ENCODE measurements at regions not wholly inside any gene's neighbourhood (a gene's known extent, or its start where the extent isn't known, plus 50 kb on each side); places are given as distances from the start of the nearest gene placed in this dataset.

DNA sequence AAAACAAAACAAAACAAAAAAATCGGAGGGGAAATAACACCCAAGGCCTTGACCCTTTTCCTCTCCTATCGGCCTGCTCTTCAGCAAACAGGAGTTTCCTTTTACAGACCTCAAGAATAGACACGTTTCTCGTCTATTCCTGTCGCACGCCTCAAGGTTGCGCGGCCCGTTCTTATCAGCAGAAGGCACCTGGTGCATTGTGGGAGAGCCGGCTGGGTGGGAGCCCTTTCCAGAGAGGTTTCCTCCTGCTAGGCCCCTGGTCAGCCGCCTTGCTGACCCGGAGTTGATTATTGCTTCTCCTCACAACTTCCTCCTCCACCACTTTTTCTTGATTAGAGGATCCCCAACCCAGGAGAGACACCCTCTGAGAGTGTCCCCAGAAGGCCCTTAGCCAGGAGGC, 497.3 kb downstream of the MIAT start:
- Histone ChIP-seq H3K4me3 (ENCODE audit: low read depth in 1 of 3, low read length in 3 of 3) (no peak overlapping the region), H3K27ac (ENCODE audit: low read depth in 1 of 3, low read length in 2 of 3) (no peak overlapping the region), H3K9me3 (ENCODE audit: control insufficient read depth in 2 of 2, insufficient read depth in 1 of 2, low read depth in 1 of 2, low read length in 1 of 2) (no peaks in the 10 kb centered on the region), H3K36me3 (ENCODE audit: control insufficient read depth in 3 of 3, insufficient read depth in 2 of 3, low read depth in 1 of 3, low read length in 3 of 3) (no peaks in the 10 kb centered on the region), H3K27me3 (ENCODE audit: control insufficient read depth in 3 of 3, insufficient read depth in 3 of 3, low read length in 3 of 3) (peaks cover 0 to 5% (median 0%) of the 10 kb centered on the region in 3 donors), H3K4me1 (ENCODE audit: control insufficient read depth in 3 of 3, insufficient read depth in 2 of 3, low read depth in 1 of 3, low read length in 2 of 3) (peaks cover 0 to 6% (median 0%) of the 10 kb centered on the region in 3 donors)
- FAIRE-seq (no peak), DNase-seq (peak in 1 of 2 donors; percentile 62)
- WGBS, 3 donors = 24 to 41% (median 27%) methylated on average over 12 of the region's 12 CpGs

DNA sequence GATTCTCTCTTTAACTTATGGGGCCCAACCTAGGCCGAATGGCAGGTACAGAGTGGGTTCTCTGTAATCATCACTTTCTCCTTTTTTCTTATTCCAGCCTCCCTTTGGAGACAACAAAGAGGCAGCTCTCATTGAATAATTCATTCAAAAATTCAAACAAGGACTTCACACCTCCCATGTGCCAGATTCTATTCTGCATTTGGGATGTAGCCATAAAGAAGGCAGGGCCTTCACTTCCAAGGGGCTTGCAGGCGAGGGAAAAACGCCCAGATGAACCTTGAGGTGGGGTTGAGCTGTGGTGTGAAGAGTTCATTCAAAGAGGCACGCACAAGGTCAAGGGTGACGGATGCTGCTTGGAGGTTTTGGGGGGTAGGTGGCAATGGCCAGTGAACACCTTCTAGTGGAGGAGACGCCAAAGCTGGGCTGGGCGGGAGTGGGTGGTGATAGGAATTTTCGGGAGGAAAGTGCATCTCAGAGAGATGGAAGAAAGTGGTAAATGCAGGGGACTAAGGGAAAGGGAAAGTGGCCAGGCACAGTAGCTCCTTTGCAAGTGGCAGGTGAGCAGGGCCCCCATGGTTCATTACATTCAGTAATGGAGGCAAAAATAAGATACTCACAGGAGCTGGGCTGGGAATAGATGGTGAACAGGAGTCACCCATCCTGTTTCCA, 499.6 kb downstream of the MIAT start:
- FAIRE-seq (no peak), DNase-seq (no peak)
- WGBS, 3 donors = 85 to 89% (median 88%) methylated on average over 8 of the region's 8 CpGs
- H3K9me3 ChIP-seq (ENCODE audit: control insufficient read depth in 2 of 2, insufficient read depth in 1 of 2, low read depth in 1 of 2, low read length in 1 of 2) = no peaks in the 10 kb centered on the region
- no peak overlapping the region for H3K27ac ChIP-seq (ENCODE audit: low read depth in 1 of 3, low read length in 2 of 3)
- no peaks in the 10 kb centered on the region for H3K36me3 ChIP-seq (ENCODE audit: control insufficient read depth in 3 of 3, insufficient read depth in 2 of 3, low read depth in 1 of 3, low read length in 3 of 3)
- H3K4me3 ChIP-seq (ENCODE audit: low read depth in 1 of 3, low read length in 3 of 3) = no peak overlapping the region
- H3K27me3 ChIP-seq (ENCODE audit: control insufficient read depth in 3 of 3, insufficient read depth in 3 of 3, low read length in 3 of 3) = peaks cover 0 to 2% (median 0%) of the 10 kb centered on the region in 3 donors
- H3K4me1 ChIP-seq (ENCODE audit: control insufficient read depth in 3 of 3, insufficient read depth in 2 of 3, low read depth in 1 of 3, low read length in 2 of 3) = no peaks in the 10 kb centered on the region

DNA sequence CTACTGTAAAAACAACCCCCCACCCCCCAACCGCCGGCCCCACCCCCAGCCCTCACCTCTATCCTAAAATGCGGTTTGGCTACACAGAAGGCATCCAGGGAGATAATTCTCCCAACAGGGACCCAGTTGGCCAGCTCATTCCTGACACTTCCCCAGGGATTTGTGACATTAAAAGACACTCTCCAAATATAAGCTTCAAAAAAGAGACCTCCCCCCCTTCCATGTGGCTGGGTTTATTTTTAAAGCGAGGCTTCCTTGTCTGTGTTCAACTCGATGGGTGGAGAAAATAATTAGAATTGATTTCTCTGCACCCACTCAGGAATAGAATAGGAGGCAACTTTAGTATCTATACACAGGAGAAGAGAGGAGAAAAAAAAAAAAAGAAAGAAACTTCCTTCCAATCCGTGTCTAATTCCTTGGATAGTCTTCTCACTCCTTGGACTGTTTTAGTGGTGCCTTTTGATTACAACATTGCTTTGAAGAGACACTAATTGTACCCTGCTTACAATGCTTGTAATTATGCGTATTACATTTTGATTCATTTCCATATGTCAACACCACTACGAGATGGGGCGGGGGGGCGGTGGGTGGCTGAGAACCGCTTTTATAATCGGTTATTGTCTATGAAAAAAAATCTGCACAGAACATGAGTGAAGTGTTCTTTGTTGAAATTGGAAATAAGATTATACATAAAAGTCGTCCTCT, 500.4 kb downstream of the MIAT start:
- Histone ChIP-seq H3K36me3 (ENCODE audit: control insufficient read depth in 3 of 3, insufficient read depth in 2 of 3, low read depth in 1 of 3, low read length in 3 of 3) (no peaks in the 10 kb centered on the region), H3K9me3 (ENCODE audit: control insufficient read depth in 2 of 2, insufficient read depth in 1 of 2, low read depth in 1 of 2, low read length in 1 of 2) (no peaks in the 10 kb centered on the region), H3K4me3 (ENCODE audit: low read depth in 1 of 3, low read length in 3 of 3) (no peak overlapping the region), H3K27ac (ENCODE audit: low read depth in 1 of 3, low read length in 2 of 3) (no peak overlapping the region), H3K27me3 (ENCODE audit: control insufficient read depth in 3 of 3, insufficient read depth in 3 of 3, low read length in 3 of 3) (peaks cover 0 to 2% (median 0%) of the 10 kb centered on the region in 3 donors), H3K4me1 (ENCODE audit: control insufficient read depth in 3 of 3, insufficient read depth in 2 of 3, low read depth in 1 of 3, low read length in 2 of 3) (no peaks in the 10 kb centered on the region)
- 71 to 77% (median 76%) methylated on average over 13 of the region's 13 CpGs for WGBS, 3 donors
- FAIRE-seq = no peak
- DNase-seq = no peak

DNA sequence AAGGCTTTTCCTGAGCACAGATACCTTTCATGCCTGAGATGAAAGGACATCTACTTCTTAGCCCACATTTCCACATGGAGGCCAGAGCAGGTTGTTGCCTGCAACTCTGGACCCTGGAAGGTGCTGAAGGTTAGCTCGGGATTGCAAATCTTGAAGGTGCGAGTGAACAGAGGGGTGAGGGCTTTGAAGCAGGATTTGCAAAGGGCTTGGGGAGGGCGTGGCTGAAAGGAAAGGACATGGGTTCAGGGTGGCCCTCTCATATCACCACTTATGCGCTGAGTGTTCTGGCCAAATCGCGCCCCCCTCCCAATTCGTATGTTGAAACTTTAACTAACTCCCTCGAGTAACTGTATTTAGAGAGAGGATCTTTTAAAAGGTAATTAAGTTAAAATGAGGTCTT, 501.6 kb downstream of the MIAT start:
- 73 to 83% (median 81%) methylated on average over 8 of the region's 8 CpGs for WGBS, 3 donors
- DNase-seq = no peak
- FAIRE-seq = no peak

DNA sequence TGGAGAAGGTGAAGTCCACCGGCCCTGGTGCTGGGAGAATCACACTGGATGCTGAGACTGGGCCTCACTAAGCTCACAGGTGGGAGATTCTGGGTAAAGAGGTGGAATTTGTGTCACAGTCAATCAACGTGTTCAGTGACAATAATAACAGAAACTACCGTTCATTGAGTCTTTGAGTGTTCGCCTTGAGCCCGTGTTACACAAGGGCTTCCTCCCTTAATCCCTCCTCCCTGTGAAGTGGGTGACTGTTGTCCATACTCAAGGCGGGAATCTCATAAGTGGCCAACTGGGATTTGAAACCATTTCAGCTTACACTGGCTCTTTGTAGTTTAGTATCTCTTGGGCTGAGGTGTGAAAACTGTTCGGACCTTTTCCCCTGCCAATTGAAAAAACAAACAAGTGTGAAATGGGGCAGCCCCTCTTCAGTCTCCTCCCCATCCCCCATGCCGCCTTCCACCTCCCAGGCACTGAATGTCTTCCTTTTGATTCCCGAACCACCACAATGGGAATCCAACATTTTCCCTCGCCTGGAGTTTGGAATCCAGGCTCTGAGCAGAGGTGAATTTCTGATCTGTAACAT, 502.4 kb downstream of the MIAT start:
- H3K4me1 ChIP-seq (ENCODE audit: control insufficient read depth in 3 of 3, insufficient read depth in 2 of 3, low read depth in 1 of 3, low read length in 2 of 3) = no peaks in the 10 kb centered on the region
- H3K4me3 ChIP-seq (ENCODE audit: low read depth in 1 of 3, low read length in 3 of 3) = no peak overlapping the region
- H3K36me3 ChIP-seq (ENCODE audit: control insufficient read depth in 3 of 3, insufficient read depth in 2 of 3, low read depth in 1 of 3, low read length in 3 of 3) = no peaks in the 10 kb centered on the region
- no peaks in the 10 kb centered on the region for H3K9me3 ChIP-seq (ENCODE audit: control insufficient read depth in 2 of 2, insufficient read depth in 1 of 2, low read depth in 1 of 2, low read length in 1 of 2)
- peaks cover 0 to 2% (median 0%) of the 10 kb centered on the region in 3 donors for H3K27me3 ChIP-seq (ENCODE audit: control insufficient read depth in 3 of 3, insufficient read depth in 3 of 3, low read length in 3 of 3)
- H3K27ac ChIP-seq (ENCODE audit: low read depth in 1 of 3, low read length in 2 of 3) = no peak overlapping the region
- 86 to 88% (median 86%) methylated on average over 10 of the region's 10 CpGs for WGBS, 3 donors
- DNase-seq = no peak
- no peak for FAIRE-seq

More for the DNA sequence above, 501.6 kb downstream of the MIAT start:
- no peak overlapping the region for H3K4me3 ChIP-seq (ENCODE audit: low read depth in 1 of 3, low read length in 3 of 3)
- H3K27me3 ChIP-seq (ENCODE audit: control insufficient read depth in 3 of 3, insufficient read depth in 3 of 3, low read length in 3 of 3) = peaks cover 0 to 2% (median 0%) of the 10 kb centered on the region in 3 donors
- no peaks in the 10 kb centered on the region for H3K36me3 ChIP-seq (ENCODE audit: control insufficient read depth in 3 of 3, insufficient read depth in 2 of 3, low read depth in 1 of 3, low read length in 3 of 3)
- no peak overlapping the region for H3K27ac ChIP-seq (ENCODE audit: low read depth in 1 of 3, low read length in 2 of 3)
- H3K4me1 ChIP-seq (ENCODE audit: control insufficient read depth in 3 of 3, insufficient read depth in 2 of 3, low read depth in 1 of 3, low read length in 2 of 3) = no peaks in the 10 kb centered on the region
- no peaks in the 10 kb centered on the region for H3K9me3 ChIP-seq (ENCODE audit: control insufficient read depth in 2 of 2, insufficient read depth in 1 of 2, low read depth in 1 of 2, low read length in 1 of 2)

DNA sequence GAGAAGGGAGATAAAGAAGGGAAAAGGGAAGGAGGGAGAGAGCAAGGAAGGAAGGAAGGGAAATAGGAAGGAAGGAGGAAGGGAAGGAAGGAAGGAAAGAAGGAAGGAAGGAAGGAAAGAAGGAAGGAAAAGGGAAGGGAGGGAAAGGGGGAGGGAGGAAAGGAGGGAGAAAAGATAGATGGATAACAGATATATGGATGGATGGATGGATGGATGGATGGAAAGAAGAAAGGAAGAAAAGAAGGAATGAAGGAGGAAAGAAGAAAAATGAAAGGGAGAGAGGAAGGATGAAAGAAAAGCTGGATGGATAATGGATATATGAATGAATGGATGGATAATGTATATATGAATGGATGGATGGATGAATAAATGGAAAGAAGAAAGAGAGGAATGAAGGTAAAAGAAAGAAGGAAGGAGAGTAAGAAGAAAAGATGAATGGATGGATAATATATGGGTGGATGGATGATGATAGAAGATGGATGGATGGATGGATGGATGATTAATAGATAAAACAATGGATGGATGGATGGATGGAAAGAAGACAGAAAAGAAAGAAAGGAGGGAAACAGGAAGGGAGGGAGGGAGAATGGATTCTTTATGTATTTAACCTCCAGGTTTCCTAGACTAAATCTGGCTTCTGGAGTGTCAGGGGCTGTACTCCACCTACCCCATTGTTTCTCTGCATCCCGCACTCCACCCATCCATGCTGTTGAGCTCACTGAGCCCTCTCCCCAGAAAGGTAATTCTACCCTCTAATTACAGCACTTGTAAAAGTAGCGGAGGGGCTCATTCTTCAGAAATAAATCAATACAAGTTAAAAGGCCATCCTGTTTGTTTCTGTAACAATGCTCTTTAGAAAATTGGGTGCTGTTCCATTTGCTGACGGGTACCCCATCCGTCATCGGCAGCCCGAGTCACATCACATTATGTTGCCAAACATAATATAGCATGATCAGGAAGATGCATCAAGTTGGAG, 506.1 kb downstream of the MIAT start:
- Histone ChIP-seq H3K36me3 (ENCODE audit: control insufficient read depth in 3 of 3, insufficient read depth in 2 of 3, low read depth in 1 of 3, low read length in 3 of 3) (no peaks in the 10 kb centered on the region), H3K4me1 (ENCODE audit: control insufficient read depth in 3 of 3, insufficient read depth in 2 of 3, low read depth in 1 of 3, low read length in 2 of 3) (no peaks in the 10 kb centered on the region), H3K9me3 (ENCODE audit: control insufficient read depth in 2 of 2, insufficient read depth in 1 of 2, low read depth in 1 of 2, low read length in 1 of 2) (no peaks in the 10 kb centered on the region), H3K27me3 (ENCODE audit: control insufficient read depth in 3 of 3, insufficient read depth in 3 of 3, low read length in 3 of 3) (no peaks in the 10 kb centered on the region), H3K27ac (ENCODE audit: low read depth in 1 of 3, low read length in 2 of 3) (no peak overlapping the region), H3K4me3 (ENCODE audit: low read depth in 1 of 3, low read length in 3 of 3) (no peak overlapping the region)
- DNase-seq (no peak), FAIRE-seq (no peak)
- WGBS, 3 donors = 76 to 79% (median 77%) methylated on average over 6 of the region's 6 CpGs

DNA sequence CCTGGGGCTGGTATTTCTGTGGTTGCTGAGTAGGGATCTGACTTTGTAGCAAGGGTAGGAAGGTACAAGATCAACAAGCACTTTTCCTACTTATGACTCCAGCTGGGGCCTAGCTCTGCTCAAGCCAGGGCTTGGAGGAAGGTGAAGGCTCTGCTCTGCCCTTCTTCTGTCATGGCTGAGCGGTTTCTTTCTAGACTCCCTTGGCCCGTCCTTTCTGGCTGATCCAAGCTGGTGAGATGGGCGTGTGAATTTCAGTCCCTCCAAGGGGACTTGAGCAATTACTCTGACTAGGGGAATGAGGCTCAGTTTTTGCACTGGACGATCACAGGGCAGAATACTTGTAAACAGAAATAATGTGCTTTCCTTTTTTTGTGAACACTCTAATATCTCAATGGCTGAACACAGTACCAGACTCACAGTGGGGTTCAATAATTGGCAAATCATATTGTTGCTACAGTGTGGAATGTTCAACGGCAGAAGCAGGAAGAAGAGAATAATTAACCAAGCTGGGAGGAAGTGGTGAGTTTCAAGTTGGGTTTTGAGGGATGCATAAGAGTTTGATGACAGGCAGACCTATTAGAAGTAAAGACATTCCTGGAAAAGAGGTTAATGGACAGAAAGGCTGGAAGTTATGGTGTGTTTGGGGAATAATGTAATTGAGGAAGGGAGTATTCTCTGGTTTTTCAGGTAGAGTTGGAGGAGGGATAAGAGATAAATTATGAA, 507.6 kb downstream of the MIAT start:
- 73 to 81% (median 75%) methylated on average over 5 of the region's 5 CpGs for WGBS, 3 donors
- no peak overlapping the region for H3K4me3 ChIP-seq (ENCODE audit: low read depth in 1 of 3, low read length in 3 of 3)
- H3K9me3 ChIP-seq (ENCODE audit: control insufficient read depth in 2 of 2, insufficient read depth in 1 of 2, low read depth in 1 of 2, low read length in 1 of 2) = no peaks in the 10 kb centered on the region
- no peaks in the 10 kb centered on the region for H3K36me3 ChIP-seq (ENCODE audit: control insufficient read depth in 3 of 3, insufficient read depth in 2 of 3, low read depth in 1 of 3, low read length in 3 of 3)
- H3K27me3 ChIP-seq (ENCODE audit: control insufficient read depth in 3 of 3, insufficient read depth in 3 of 3, low read length in 3 of 3) = no peaks in the 10 kb centered on the region
- no peak for FAIRE-seq
- no peak overlapping the region for H3K27ac ChIP-seq (ENCODE audit: low read depth in 1 of 3, low read length in 2 of 3)
- no peak for DNase-seq
- H3K4me1 ChIP-seq (ENCODE audit: control insufficient read depth in 3 of 3, insufficient read depth in 2 of 3, low read depth in 1 of 3, low read length in 2 of 3) = peaks cover 0 to 3% (median 0%) of the 10 kb centered on the region in 3 donors
